Caki2 (cell line): ENCODE measurements at regions not wholly inside any gene's neighbourhood (a gene's known extent, or its start where the extent isn't known, plus 50 kb on each side); places are given as distances from the start of the nearest gene placed in this dataset.
"Not testable (repeated sequence)": the region's sequence is repeated elsewhere in the genome, so short reads cannot be mapped to it uniquely, and the experiment has no call there.

Source experiments
- DNase-seq: peaks from one replicate; pipeline ENCODE4 v3.0.0-alpha.2; 2015; ENCODE audit warnings: low read depth
- in situ Hi-C: cut with HindIII; loops from 2 replicates; pipeline ENCODE4 v1.10.0; 2016; ENCODE audit warnings: low sequenced_read_pairs, low pct_unique_long_range_greater_than_20kb, mixed read lengths

- in situ Hi-C loops, DNase-seq: not testable (repeated sequence)
Measured at GRCh38 chr1:149691399-149691798, 91.1 kb upstream of the FCGR1A start.

DNA sequence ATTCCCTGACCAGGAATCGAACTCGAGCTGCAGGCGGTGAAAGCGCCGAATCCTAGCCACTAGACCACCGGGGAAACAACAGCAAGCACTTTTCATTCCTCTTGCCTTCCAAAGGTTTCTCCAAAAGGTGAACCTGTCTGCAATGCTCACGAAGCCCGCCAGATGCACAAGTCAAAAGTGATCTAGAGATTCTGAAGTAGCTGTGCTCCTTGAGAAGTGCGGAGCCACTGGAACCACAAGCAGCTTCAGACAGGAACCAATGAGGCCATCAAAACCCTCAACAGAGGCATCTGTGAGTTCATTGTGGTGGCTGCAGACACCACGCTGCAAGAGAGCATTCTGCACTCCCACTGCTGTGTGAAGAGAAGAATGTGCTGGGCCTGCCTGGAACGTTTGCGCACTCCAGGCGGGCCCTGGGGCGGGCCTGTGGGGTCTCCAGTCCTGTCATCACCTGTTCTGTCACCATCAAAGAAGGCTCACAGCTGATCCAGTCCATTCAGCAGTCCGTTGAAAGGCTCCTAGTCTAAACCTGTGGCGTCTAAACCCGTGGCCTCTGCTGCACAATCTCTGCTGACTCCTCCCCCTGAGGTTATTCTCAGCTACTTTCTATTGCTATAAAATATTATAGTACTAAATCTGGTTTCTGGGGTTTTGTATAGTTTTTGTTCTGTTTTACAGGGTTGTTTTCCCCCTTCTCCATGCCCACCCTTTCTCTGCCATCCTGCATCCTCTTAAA, 89.5 kb upstream of the FCGR1A start:
- DNase-seq: not testable (repeated sequence)

GRCh38 chr1:149695066-149695465, 87.4 kb upstream of the FCGR1A start:
- DNase-seq, in situ Hi-C loops: not testable (repeated sequence)

More for the DNA sequence above, 89.5 kb upstream of the FCGR1A start:
- in situ Hi-C loops: not testable (repeated sequence)

DNA sequence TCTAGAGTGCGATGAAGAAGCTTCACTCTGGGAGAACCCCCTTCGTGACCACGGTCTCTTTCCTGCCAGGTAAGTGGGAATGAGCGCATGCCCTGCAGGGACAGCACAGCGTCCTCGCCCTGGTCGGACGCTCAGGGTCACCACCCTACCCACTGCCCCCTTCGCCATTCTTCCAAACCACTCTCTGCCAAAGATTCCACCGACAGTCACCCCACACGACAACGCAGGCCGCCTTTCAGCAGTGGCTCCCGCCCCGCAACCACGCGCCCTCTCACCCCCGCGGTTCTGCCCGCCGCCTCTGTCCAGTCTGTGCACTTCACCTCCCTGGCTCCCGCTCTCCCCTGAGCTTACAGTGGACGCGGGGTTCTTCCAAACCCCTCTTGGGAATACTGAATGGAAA, 82.3 kb upstream of the FCGR1A start:
- DNase-seq, in situ Hi-C loops: not testable (repeated sequence)

DNA sequence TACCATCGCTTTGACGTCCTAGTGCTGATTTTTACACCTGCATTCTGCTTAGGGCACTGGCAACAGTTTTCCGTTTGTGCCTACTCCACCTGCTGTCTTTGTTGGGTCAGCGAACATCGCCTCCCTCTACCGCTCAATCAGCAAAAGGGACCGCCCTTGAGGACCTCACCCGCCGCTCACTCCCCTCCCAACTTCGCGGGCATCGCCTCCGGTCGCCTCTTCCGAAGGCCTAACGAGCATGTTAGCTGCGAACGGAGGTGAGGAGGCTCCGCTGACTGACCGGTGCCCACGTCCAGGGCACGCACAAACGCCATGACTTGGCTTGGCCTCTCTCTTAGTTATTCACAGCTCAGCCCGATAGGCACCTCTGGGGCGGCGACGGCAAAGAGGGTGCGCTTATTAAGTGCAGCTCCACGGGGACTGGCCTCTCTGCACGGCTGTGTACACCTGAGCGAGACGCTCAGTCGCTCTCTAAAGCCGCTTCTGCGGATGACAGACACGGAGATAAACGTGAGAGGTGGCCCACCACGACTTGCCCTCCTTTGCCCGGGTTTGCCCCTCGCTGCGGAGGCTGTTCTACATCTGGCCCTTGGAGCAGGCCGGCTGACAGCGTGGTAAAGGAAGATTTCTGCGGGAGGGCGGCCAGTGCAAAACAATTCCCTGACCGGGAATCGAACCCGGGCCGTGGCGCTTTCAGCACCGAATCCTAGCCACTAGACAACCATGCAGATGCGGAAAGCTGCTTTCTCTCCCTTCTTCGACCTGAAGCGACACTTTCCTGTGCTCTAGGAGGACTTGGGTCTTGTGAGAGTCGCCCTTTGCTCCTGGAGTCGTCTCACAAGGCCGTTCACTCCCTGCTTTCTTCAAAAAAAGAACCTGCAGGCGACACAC, 81.6 kb upstream of the FCGR1A start:
- DNase-seq, in situ Hi-C loops: not testable (repeated sequence)

DNA sequence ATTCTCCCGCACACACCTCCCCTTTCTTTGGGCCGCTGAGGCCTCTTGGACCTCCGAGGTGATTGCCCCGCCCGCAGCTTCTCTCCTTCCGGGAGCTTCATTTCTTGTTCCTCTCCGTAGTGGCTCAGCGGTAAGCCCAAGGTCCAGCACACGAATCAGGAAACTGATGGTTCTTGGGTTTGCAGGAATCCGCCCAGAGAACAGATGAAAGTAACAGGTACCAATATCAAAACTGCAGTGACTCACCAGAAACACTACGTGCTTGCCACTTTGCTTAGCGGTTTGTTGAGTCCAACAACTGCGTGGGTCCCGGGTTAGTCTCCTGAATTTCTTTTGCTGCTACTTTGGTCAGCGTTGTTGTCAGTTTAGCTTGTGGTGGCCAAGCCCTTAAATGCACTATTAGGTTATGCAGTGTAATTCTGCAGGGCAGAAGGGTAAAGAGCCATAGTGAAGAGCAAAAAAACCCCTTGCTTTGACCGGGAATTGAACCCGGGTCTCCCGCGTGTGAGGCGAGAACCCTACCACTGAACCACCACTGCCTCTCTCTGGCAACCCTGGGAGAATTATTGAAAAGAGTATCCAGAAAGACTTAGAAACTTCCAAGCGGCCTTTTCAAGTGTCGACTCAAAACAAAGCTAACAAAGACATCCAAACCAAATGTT, 74.2 kb upstream of the FCGR1A start:
- in situ Hi-C loops: not testable (repeated sequence)
- DNase-seq: peak; percentile 88

DNA sequence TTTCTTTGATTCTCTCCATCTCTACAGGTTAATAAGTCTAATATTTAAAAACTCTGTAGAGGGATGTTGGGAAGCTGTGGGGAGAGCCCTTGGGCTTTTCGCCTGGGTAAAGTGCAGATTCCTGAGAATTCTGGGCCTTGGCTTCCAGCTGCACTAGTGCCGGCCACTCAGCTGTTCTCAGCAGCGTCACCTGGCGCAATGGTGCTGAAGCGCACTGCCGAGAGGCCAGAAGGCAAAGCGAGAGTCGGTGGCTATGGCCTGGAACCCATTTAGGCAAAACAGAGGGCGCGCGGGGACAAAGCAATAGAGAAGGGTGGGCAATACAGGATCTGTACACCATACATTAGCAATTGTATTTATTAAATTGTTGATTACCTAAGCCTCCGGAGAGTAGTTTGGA, 70.8 kb upstream of the FCGR1A start:
- DNase-seq, in situ Hi-C loops: not testable (repeated sequence)

- DNase-seq: peak; percentile 58
- in situ Hi-C loops: not testable (repeated sequence)
Measured at GRCh38 chr1:149712154-149712927, 70.2 kb upstream of the FCGR1A start.

- in situ Hi-C loops, DNase-seq: not testable (repeated sequence)
Measured at GRCh38 chr1:149713513-149713912, 69.0 kb upstream of the FCGR1A start.

DNA sequence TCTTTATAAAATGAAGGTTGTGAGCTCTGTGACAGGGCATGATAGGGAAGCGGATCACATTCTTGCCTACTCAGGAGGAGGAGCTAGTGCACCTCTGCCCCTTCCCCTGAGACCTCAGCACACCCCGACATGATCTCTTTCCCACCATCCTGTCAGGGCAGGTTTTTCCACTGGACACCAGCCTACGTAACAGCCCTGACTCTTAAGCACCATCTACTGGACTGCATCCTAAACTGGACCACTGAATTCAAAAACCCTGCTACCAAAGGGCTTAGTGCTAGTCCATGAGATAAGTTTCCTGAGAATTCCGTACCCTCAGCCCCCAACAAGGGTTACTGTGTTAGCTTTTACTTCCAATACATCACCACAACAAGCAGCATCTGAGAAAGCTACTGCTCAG, 68.5 kb upstream of the FCGR1A start:
- DNase-seq, in situ Hi-C loops: not testable (repeated sequence)

DNA sequence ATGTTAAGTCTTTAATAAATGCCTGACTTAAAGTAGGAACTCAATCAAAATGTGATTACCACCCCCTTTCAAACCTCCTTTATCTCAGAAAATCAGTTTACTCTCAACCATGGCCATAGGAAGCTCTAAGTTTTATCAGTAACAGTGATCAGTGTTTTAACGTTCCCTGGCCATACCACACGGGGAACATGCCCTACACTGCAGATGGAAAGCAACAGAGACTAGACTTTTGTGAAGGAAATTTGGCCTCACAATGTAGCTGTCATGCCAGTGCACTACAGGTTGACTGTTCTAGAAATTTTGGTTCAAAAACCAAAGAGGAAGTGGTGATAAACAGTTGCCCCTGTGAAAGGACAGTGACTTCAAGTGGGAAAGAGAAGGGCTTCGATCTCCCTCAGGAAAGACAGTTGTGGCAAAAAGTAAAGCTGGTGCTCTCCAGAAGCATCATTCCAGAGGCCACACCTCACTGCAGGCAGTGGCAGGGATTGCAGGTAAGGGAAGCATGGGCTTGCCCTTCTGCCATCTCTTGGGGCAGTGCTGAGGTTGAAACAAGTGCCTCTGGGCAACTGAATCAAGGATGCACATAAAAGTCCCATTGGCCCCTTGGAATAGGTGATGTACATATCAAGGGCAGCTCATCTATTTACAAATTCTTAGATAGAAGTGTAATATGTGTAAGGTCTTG, 57.7 kb upstream of the FCGR1A start:
- DNase-seq, in situ Hi-C loops: not testable (repeated sequence)

GRCh38 chr1:149726688-149727087, 55.8 kb upstream of the FCGR1A start:
- DNase-seq, in situ Hi-C loops: not testable (repeated sequence)

DNA sequence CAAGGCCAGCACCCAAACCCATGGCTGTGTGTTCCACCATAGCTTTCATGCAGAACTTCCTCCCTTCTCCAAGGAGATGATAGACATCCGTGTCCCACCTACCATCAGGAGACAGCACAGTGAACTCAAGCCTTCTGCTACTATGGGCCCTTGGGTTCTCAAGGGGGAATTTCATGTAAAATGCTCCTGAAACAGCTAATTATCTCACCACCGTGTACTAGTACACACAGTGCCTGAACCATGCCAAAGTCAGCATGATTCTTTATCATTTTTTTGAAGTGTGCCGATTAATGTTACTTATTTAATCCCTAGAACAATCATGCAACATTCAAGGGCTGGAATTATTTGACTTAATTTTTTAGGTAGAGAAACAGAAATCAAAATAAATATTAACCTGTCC, 53.9 kb upstream of the FCGR1A start:
- in situ Hi-C loops: not testable (repeated sequence)

More for the DNA sequence above, 53.9 kb upstream of the FCGR1A start:
- not testable (repeated sequence) for DNase-seq
